ENCODE measurements at regions not wholly inside any gene's neighbourhood (a gene's known extent, or its start where the extent isn't known, plus 50 kb on each side); places are given as distances from the start of the nearest gene placed in this dataset.

GRCh38 chr22:48692734-48693376, 1134.8 kb downstream of the BRD1 start:
- H4K20me1 ChIP-seq (ENCODE audit: insufficient read depth, low read length, poor library complexity, severe bottlenecking): no peaks in the 10 kb centered on the region
- H3K27me3 ChIP-seq (ENCODE audit: insufficient read depth, low read length, poor library complexity, severe bottlenecking): no peaks in the 10 kb centered on the region
- no peaks in the 10 kb centered on the region for H3K79me2 ChIP-seq (ENCODE audit: insufficient read depth, low read length)
- no peaks in the 10 kb centered on the region for H3K4me1 ChIP-seq (ENCODE audit: insufficient read depth, low read length, poor library complexity, severe bottlenecking)
- TF ChIP-seq EZH2phosphoT487 (IDR thresholded peaks at IDR 0.05; ENCODE audit: borderline replicate concordance): no peak
- TF ChIP-seq, protein P1, sequence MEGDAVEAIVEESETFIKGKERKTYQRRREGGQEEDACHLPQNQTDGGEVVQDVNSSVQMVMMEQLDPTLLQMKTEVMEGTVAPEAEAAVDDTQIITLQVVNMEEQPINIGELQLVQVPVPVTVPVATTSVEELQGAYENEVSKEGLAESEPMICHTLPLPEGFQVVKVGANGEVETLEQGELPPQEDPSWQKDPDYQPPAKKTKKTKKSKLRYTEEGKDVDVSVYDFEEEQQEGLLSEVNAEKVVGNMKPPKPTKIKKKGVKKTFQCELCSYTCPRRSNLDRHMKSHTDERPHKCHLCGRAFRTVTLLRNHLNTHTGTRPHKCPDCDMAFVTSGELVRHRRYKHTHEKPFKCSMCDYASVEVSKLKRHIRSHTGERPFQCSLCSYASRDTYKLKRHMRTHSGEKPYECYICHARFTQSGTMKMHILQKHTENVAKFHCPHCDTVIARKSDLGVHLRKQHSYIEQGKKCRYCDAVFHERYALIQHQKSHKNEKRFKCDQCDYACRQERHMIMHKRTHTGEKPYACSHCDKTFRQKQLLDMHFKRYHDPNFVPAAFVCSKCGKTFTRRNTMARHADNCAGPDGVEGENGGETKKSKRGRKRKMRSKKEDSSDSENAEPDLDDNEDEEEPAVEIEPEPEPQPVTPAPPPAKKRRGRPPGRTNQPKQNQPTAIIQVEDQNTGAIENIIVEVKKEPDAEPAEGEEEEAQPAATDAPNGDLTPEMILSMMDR (conservative IDR thresholded peaks at IDR 0.05; ENCODE audit: low read length): no peak
- no peak overlapping the region for H3K9ac ChIP-seq (ENCODE audit: low read depth, low read length, poor library complexity, severe bottlenecking)
- H2AFZ ChIP-seq (ENCODE audit: low read length): no peak overlapping the region
- H3K4me2 ChIP-seq (ENCODE audit: low read depth, low read length, poor library complexity, severe bottlenecking): no peak overlapping the region
- H3K4me3 ChIP-seq (ENCODE audit: low read length, poor library complexity, severe bottlenecking): no peak overlapping the region
- no peaks in the 10 kb centered on the region for H3K9me2 ChIP-seq (replicated peaks; ENCODE audit: low read depth, low read length)
- H3K9me3 ChIP-seq (ENCODE audit: insufficient read depth, low read depth, low read length): peaks cover 4% of the 10 kb centered on the region; the same call in 1 of the 2 replicates
- H3F3A ChIP-seq (ENCODE audit: low read depth): no peaks in the 10 kb centered on the region
- no peaks in the 10 kb centered on the region for H3K36me3 ChIP-seq (ENCODE audit: insufficient read depth, low read length)

GRCh38 chr22:48691431-48691851, 1136.2 kb downstream of the BRD1 start:
- H3K27me3 ChIP-seq (ENCODE audit: insufficient read depth, low read length, poor library complexity, severe bottlenecking): no peaks in the 10 kb centered on the region
- H3K9me3 ChIP-seq (ENCODE audit: insufficient read depth, low read depth, low read length): peaks cover 10% of the 10 kb centered on the region; the same call in 1 of the 2 replicates
- no peaks in the 10 kb centered on the region for H3K4me1 ChIP-seq (ENCODE audit: insufficient read depth, low read length, poor library complexity, severe bottlenecking)
- no peaks in the 10 kb centered on the region for H4K20me1 ChIP-seq (ENCODE audit: insufficient read depth, low read length, poor library complexity, severe bottlenecking)
- H3K79me2 ChIP-seq (ENCODE audit: insufficient read depth, low read length): no peaks in the 10 kb centered on the region
- H3K4me3 ChIP-seq (ENCODE audit: low read length, poor library complexity, severe bottlenecking): no peak overlapping the region
- H3K36me3 ChIP-seq (ENCODE audit: insufficient read depth, low read length): no peaks in the 10 kb centered on the region
- H3K9ac ChIP-seq (ENCODE audit: low read depth, low read length, poor library complexity, severe bottlenecking): no peak overlapping the region
- H3F3A ChIP-seq (ENCODE audit: low read depth): no peaks in the 10 kb centered on the region
- H3K9me2 ChIP-seq (replicated peaks; ENCODE audit: low read depth, low read length): no peaks in the 10 kb centered on the region
- TF ChIP-seq, protein P1 (conservative IDR thresholded peaks at IDR 0.05; ENCODE audit: low read length): no peak
- no peak for TF ChIP-seq EZH2phosphoT487 (IDR thresholded peaks at IDR 0.05; ENCODE audit: borderline replicate concordance)
- no peak overlapping the region for H2AFZ ChIP-seq (ENCODE audit: low read length)
- H3K4me2 ChIP-seq (ENCODE audit: low read depth, low read length, poor library complexity, severe bottlenecking): no peak overlapping the region

DNA sequence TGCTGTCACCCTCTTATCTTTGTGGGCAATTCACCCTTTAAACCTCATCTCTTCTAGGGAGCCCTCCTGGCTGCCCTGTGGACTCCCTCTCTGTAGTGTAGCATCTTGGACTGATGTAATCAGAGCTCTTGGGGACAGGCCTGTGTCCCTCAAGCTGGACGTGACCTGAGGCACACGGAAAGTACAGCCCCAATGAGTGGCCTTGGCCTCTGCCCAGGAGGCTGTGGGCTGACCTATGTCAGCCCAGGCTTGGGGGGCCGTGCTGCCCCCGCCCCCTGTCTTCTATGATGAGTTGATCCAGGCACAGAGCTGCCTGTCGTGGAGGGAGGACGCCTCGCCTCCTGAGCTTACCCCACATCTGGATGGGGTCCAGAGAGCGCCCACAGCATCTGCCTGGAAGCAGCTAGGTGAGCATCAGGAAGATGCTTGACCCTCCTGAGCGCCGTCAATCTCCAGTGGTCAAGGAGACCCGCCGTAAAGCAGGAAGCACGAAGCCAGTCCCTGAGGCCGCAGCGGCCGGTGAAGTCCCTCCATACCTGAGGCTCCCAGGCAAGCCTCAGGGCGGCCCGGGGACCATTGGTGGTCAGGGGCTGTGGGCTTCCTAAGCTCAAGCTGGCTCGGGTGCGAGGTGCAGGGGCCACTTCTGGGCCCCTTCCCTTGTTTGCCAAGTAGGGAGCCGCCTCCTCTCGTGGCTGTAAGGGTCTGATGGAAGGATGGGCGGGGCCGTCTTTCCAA, 1136.9 kb downstream of the BRD1 start:
- Histone ChIP-seq H3K79me2 (ENCODE audit: insufficient read depth, low read length) (no peaks in the 10 kb centered on the region), H3K4me1 (ENCODE audit: insufficient read depth, low read length, poor library complexity, severe bottlenecking) (no peaks in the 10 kb centered on the region), H3K9ac (ENCODE audit: low read depth, low read length, poor library complexity, severe bottlenecking) (no peak overlapping the region), H4K20me1 (ENCODE audit: insufficient read depth, low read length, poor library complexity, severe bottlenecking) (no peaks in the 10 kb centered on the region), H3K4me3 (ENCODE audit: low read length, poor library complexity, severe bottlenecking) (no peak overlapping the region), H3K27me3 (ENCODE audit: insufficient read depth, low read length, poor library complexity, severe bottlenecking) (no peaks in the 10 kb centered on the region), H3K36me3 (ENCODE audit: insufficient read depth, low read length) (no peaks in the 10 kb centered on the region), H3K9me3 (ENCODE audit: insufficient read depth, low read depth, low read length) (peaks cover 11% of the 10 kb centered on the region; the same call in 1 of the 2 replicates), H3K4me2 (ENCODE audit: low read depth, low read length, poor library complexity, severe bottlenecking) (no peak overlapping the region), H2AFZ (ENCODE audit: low read length) (no peak overlapping the region), H3F3A (ENCODE audit: low read depth) (no peaks in the 10 kb centered on the region), H3K9me2 (replicated peaks; ENCODE audit: low read depth, low read length) (no peaks in the 10 kb centered on the region)
- no peak for TF ChIP-seq EZH2phosphoT487 (IDR thresholded peaks at IDR 0.05; ENCODE audit: borderline replicate concordance)
- TF ChIP-seq, protein P1 (conservative IDR thresholded peaks at IDR 0.05; ENCODE audit: low read length): no peak
